Vagina (tissue), 2 donors: ENCODE measurements at regions not wholly inside any gene's neighbourhood (a gene's known extent, or its start where the extent isn't known, plus 50 kb on each side); places are given as distances from the start of the nearest gene placed in this dataset.

Source experiments
- POLR2A ChIP-seq, 2 donors: fragments of 450-650 bp; IDR thresholded peaks; one replicate each; pipeline ENCODE4 v1.6.1; 2017; ENCODE audit warnings: antibody characterized with exemption in 2 of 2, mild to moderate bottlenecking in 2 of 2, moderate library complexity in 2 of 2
- TF ChIP-seq, protein P1 (sequence below), 3 experiments: fragments of 450-650 bp in 2 of 3; fragments of 200-600 bp in 1 of 3; sonication (generic) in 1 of 3; IDR thresholded peaks; one replicate each; pipeline ENCODE4 v1.5.1; 2017 to 2019; ENCODE audit warnings: antibody characterized with exemption in 3 of 3, mild to moderate bottlenecking in 2 of 3, moderate library complexity in 2 of 3

GRCh38 chr5:36397901-36398536 is 96.3 kb upstream of the RANBP3L start:
- TF ChIP-seq, protein P1, sequence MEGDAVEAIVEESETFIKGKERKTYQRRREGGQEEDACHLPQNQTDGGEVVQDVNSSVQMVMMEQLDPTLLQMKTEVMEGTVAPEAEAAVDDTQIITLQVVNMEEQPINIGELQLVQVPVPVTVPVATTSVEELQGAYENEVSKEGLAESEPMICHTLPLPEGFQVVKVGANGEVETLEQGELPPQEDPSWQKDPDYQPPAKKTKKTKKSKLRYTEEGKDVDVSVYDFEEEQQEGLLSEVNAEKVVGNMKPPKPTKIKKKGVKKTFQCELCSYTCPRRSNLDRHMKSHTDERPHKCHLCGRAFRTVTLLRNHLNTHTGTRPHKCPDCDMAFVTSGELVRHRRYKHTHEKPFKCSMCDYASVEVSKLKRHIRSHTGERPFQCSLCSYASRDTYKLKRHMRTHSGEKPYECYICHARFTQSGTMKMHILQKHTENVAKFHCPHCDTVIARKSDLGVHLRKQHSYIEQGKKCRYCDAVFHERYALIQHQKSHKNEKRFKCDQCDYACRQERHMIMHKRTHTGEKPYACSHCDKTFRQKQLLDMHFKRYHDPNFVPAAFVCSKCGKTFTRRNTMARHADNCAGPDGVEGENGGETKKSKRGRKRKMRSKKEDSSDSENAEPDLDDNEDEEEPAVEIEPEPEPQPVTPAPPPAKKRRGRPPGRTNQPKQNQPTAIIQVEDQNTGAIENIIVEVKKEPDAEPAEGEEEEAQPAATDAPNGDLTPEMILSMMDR (IDR thresholded peaks at IDR 0.05), result peak in 2 of 3 experiments; percentile 39 to 41
- TF ChIP-seq POLR2A (IDR thresholded peaks at IDR 0.05), result no peak
